ENCODE measurements at regions not wholly inside any gene's neighbourhood (a gene's known extent, or its start where the extent isn't known, plus 50 kb on each side); places are given as distances from the start of the nearest gene placed in this dataset.
"Not testable (repeated sequence)": the region's sequence is repeated elsewhere in the genome, so short reads cannot be mapped to it uniquely, and the experiment has no call there.

- ATAC-seq (no peak), DNase-seq (no peak)
Measured at GRCh38 chr2:137900421-137901141, 63.7 kb upstream of the HNMT start.

GRCh38 chr2:137910641-137911040 lies 53.6 kb upstream of the HNMT start:
- Histone ChIP-seq H3K4me3 (no peak overlapping the region), H3K36me3 (no peaks in the 10 kb centered on the region), H3K27me3 (no peaks in the 10 kb centered on the region), H3K27ac (no peak overlapping the region), H3K4me1 (no peaks in the 10 kb centered on the region), H3K9me3 (no peaks in the 10 kb centered on the region)
- no peak for ATAC-seq
- intact Hi-C loops (cut with DNase I), result no loop called here
- DNase-seq, result no peak
- peak; percentile 65 for TF ChIP-seq CTCF (IDR thresholded peaks at IDR 0.05)

More at GRCh38 chr2:137900421-137901141, 63.7 kb upstream of the HNMT start:
- intact Hi-C loops (cut with DNase I), result no loop called here
- H3K27me3 ChIP-seq, result no peaks in the 10 kb centered on the region
- no peaks in the 10 kb centered on the region for H3K36me3 ChIP-seq
- TF ChIP-seq CTCF (IDR thresholded peaks at IDR 0.05), result no peak
- no peak overlapping the region for H3K4me3 ChIP-seq
- H3K9me3 ChIP-seq, result no peaks in the 10 kb centered on the region
- no peaks in the 10 kb centered on the region for H3K4me1 ChIP-seq
- no peak overlapping the region for H3K27ac ChIP-seq

- Histone ChIP-seq H3K27ac (no peak overlapping the region), H3K4me1 (no peaks in the 10 kb centered on the region), H3K4me3 (no peak overlapping the region), H3K9me3 (no peaks in the 10 kb centered on the region), H3K36me3 (no peaks in the 10 kb centered on the region), H3K27me3 (no peaks in the 10 kb centered on the region)
- ATAC-seq (no peak), DNase-seq (no peak)
- TF ChIP-seq CTCF (IDR thresholded peaks at IDR 0.05), result no peak
- intact Hi-C loops (cut with DNase I), result no loop called here
Measured at GRCh38 chr2:137912371-137912770, 51.9 kb upstream of the HNMT start.

DNA sequence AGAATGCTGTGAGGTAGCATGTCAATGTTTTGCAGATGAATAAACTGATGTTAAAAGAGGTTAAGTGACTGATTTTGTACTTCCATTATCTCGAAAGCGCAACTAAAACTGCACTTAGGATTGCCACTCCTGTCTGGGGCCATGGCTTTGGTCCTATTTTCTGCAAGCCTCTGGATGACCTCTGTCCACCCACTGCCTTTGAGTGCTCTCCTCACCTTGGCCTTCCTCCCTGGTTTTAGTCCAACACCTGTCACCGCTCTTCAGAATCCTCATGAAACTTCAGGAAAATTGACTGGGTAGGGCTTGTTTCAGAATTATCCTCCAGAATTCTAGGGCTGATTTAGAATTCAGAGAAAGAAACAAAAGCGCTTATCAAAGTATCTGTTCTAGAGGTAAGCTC lies 51.1 kb upstream of the HNMT start:
- intact Hi-C loops (cut with DNase I), result no loop called here

GRCh38 chr2:137913648-137914047 lies 50.6 kb upstream of the HNMT start:
- H3K4me3 ChIP-seq; H3K36me3 ChIP-seq; H3K27ac ChIP-seq; H3K27me3 ChIP-seq; H3K9me3 ChIP-seq; ATAC-seq; intact Hi-C loops (cut with DNase I); H3K4me1 ChIP-seq; DNase-seq: not testable (repeated sequence)

More for the DNA sequence above, 51.1 kb upstream of the HNMT start:
- no peaks in the 10 kb centered on the region for H3K36me3 ChIP-seq
- no peak for ATAC-seq
- no peak for DNase-seq
- no peaks in the 10 kb centered on the region for H3K9me3 ChIP-seq
- no peak overlapping the region for H3K27ac ChIP-seq
- no peaks in the 10 kb centered on the region for H3K27me3 ChIP-seq
- TF ChIP-seq CTCF (IDR thresholded peaks at IDR 0.05), result no peak
- H3K4me1 ChIP-seq, result no peaks in the 10 kb centered on the region
- no peak overlapping the region for H3K4me3 ChIP-seq

Measured in upper lobe of right lung (tissue), 1 donor.